Stimulated activated CD8-positive, alpha-beta memory T cell treated with anti-CD3 and anti-CD28 coated beads, Interleukin-12 subunit alpha, Interleukin-12 subunit beta, amount 100 ng/mL, for 1 hour (primary cell): ENCODE measurements at regions not wholly inside any gene's neighbourhood (a gene's known extent, or its start where the extent isn't known, plus 50 kb on each side); places are given as distances from the start of the nearest gene placed in this dataset.
"Not testable (repeated sequence)": the region's sequence is repeated elsewhere in the genome, so short reads cannot be mapped to it uniquely, and the experiment has no call there.

ENCODE experiments used
- DNase-seq: peaks from one replicate; pipeline ENCODE4 v3.0.0-alpha.2; 2020; ENCODE audit warnings: low read depth

GRCh38 chr20:53818457-53819177, 225.0 kb upstream of the ZNF217 start:
- DNase-seq, result no peak

DNA sequence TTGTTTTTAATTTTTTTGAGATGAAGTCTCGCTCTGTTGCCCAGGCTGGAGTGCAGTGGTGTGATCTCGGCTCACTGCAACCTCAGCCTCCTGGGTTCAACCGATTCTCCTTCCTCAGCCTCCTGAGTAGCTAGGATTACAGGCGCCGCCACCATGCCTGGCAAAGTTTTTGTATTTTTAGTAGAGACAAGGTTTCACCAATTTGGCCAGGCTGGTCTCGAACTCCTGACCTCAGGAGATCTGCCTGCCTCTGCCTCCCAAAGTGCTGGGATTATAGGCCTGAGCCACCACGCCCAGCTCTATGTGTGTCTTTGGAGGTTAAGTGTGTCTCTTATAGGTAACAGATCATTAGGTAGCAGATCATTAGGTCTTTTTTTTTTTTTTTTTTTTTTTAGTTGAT, 223.9 kb upstream of the ZNF217 start:
- DNase-seq, result not testable (repeated sequence)

DNA sequence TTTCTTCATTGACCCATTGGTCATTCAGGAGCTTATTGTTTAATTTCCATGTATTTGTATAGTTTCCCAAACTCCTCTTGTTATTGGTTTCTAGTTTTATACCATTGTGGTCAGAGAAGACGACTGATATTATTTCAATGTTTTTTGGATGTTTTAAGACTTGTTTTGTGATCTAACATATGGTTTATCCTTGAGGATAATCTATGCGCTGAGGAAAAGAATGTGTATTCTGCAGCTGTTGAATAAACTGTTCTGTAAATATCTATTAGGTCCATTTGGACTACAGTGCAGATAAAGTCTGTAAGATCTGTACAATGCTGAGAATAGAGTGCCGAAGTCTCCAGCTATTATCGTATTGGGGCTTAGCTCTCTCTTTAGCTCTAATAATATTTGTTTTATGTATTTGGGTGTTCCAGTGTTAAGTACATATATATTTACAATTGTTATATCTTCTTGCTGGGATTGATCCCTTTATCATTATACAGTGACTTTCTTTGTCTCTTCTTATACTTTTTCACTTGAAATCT, 223.3 kb upstream of the ZNF217 start:
- no peak for DNase-seq

GRCh38 chr20:53815509-53815908, 221.9 kb upstream of the ZNF217 start:
- DNase-seq, result no peak

- no peak for DNase-seq
Observed at GRCh38 chr20:53814060-53814459, 220.4 kb upstream of the ZNF217 start.

DNA sequence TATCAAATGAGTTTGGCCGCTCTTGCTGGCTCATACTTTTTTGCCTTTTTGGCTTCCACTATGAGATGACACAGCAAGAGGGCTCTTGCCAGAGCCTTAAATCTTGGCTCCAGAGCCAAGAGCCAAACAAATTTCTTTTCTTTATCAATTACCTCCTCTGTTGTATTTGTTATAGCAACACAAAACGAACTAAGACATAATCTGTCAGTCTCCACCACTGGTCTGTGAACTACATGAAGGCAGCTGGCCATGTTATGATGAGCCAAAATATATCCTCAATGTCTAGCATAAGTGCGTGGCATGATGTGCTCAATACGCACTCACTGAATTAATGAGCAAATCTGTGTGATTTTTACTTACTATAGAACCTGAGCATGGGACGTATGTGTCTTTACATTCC, 220.0 kb upstream of the ZNF217 start:
- no peak for DNase-seq

- no peak for DNase-seq
Observed at GRCh38 chr20:53811577-53811976, 217.9 kb upstream of the ZNF217 start.

GRCh38 chr20:53810661-53811355, 217.2 kb upstream of the ZNF217 start:
- no peak for DNase-seq

DNA sequence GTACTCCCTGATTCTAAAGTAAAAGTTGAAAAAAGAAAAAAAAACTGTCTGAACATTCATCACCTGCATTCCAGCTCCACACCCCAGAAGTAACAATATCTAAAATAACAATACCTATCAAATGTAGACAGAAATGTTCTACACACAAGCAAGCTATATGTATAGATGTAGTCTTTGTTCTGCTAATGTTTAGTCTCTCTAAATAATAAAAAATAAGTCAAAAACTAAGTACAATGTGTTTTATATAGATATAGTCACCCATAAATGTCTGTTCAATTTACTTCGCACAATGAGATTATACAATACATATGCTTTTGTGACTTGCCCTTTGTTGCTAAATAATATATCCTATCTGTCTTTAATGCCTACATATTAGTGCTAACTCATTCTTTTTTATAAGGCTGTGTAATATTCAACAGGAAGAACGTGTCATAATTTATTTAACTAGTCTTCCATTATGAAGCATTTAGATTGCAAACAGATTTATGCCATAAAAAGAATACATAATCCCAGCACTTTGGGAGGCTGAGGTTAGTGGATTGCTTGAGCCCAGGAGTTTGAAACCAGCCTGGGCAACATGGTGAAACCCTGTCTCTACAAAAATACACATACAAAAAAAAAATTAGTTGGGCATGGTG, 216.2 kb upstream of the ZNF217 start:
- no peak for DNase-seq

- no peak for DNase-seq
Observed at GRCh38 chr20:53809217-53809616, 215.6 kb upstream of the ZNF217 start.

- no peak for DNase-seq
Observed at GRCh38 chr20:53808733-53809132, 215.1 kb upstream of the ZNF217 start.

DNA sequence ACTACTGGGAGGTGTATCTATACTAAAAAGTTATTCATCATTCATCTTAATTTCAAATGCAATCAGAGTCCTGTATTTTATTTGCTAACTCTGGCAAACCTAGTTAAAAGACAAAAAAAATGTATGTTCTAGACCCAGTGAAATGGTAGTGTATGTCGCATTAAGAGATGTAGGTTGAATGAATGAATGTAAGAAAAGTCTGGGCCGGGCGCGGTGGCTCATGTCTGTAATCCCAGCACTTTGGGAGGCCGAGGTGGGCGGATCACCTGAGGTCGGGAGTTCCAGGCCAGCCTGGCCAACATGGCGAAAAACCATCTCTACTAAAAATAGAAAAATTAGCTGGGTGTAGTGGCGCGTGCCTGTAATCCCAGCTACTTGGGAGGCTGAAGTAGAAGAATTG, 214.7 kb upstream of the ZNF217 start:
- DNase-seq, result not testable (repeated sequence)

- no peak for DNase-seq
Observed at GRCh38 chr20:53806683-53807401, 213.2 kb upstream of the ZNF217 start.

DNA sequence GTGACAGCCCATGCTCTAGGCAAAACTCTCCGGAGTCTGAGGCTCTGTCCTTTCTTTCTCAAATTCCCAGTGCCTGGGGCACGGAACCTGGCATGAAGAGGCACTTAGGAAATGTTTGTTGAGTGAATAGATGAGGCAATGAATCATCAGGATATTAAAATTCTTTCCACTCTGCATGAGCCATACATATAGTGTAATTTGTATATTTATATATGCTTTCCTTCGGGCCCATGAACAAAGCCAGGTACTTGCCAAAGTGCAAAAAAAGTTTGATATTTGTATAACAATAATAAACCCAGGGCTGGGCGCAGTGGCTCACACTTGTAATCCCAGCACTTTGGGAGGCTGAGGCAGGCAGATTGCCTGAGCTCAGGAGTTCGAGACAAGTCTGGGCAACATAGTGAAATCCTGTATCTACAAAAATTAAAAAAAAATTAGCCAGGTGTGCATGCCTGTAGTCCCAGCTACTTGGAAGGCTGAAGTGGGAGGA, 212.3 kb upstream of the ZNF217 start:
- DNase-seq, result no peak

GRCh38 chr20:53804920-53805894, 211.6 kb upstream of the ZNF217 start:
- DNase-seq, result no peak

- DNase-seq, result not testable (repeated sequence)
Observed at GRCh38 chr20:53804308-53804707, 210.7 kb upstream of the ZNF217 start.

DNA sequence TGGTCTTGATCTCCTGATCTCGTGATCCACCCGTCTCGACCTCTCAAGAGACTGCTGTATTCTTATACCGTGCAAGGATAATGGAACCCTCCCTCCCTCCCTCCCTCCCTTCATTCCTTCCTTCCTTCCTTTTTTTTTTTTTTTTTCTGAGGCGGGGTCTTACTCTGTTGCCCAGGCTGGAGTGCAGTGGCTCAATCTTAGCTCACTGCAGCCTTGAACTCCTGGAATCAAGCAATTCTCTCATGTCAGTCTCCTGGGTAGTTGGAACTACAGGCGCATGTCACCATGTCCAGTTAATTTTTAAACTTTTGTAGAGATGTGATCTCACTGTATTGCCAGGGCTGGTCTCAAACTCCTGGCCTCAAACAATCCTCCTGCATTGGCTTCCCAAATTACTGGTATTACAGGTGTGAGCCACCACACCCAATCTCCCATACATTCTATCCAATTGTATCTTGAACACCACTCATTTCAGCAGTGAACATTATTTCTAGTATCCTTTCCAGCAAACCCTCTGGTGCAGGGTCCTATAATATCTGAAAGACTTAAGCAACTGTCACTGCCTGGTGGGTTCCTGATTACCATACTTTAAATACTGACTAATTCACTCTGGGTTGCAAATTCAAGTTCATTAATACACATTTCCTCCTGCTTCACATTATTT, 210.0 kb upstream of the ZNF217 start:
- DNase-seq, result no peak

GRCh38 chr20:53801609-53802370, 208.2 kb upstream of the ZNF217 start:
- no peak for DNase-seq

DNA sequence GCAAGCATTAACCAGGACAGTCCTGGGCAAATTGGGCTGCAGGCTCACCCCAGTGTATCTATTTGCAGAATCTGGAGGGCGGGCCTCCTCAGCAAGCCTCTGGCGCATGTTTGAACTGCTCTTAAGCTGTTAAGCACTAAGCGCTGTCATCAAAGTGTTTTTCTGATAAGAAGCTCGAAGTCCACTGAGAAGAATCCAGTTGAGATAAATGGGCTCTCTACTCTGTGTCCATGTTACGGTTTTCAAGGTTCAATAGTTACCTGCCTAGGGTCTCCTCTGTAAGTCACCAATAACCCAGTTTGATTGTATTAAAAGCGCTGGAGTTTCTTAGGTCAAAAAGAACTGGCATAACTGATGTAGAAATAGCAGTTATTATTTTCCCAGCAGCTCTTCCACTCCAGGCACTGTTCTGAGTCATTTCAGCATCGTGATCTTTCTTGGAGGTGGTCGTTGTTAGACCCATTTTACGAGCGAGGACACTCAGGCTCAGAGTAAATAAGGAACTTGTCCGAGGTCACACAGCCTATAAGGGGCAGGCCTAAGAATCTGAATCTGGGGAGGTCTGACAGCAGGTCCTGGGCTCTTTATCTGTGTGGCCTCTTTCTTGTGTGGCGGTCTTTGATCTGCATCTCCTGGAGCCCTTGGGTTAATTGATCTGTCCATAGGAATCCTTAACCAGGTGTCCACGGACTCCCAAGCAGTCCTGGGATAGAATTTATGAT, 207.4 kb upstream of the ZNF217 start:
- no peak for DNase-seq
